HEK293 (cell line): ENCODE measurements at regions not wholly inside any gene's neighbourhood (a gene's known extent, or its start where the extent isn't known, plus 50 kb on each side); places are given as distances from the start of the nearest gene placed in this dataset.
A peak's percentile ranks its signal among the peaks of the same experiment; 100 is the strongest.

Source experiments
- CTCF ChIA-PET: fragments of 350-600 bp; formaldehyde crosslinking; extraction: SDS; loops from one replicate; lab custom pipeline; 2021; ENCODE audit warnings: antibody characterized with exemption; lab: Yijun Ruan, JAX
- POLR2A ChIA-PET: fragments of 300-600 bp; formaldehyde crosslinking; extraction: SDS; loops from one replicate; lab custom pipeline; 2020; ENCODE audit warnings: antibody characterized with exemption, inconsistent platforms; lab: Yijun Ruan, JAX
- H3K27ac ChIP-seq: fragments of 200-500 bp; sonication (Bioruptor generic); 2 replicates; pipeline ENCODE4 v1.5.1; 2014; ENCODE audit warnings: low read depth, low read length, control low read depth, inconsistent platforms; ENCODE audit errors: extremely low read depth
- H3K36me3 ChIP-seq, 2 experiments: fragments of 200-500 bp in 1 of 2; sonication (Bioruptor generic) in 1 of 2; 1 replicate in 1 of 2; 2 replicates in 1 of 2; pipeline ENCODE4 v1.5.1; 2014 to 2017; ENCODE audit warnings: inconsistent platforms in 2 of 2, low read length in 2 of 2; ENCODE audit not compliant: control insufficient read depth in 2 of 2, insufficient read depth in 1 of 2
- H3K4me1 ChIP-seq: fragments of 200-500 bp; sonication (Bioruptor generic); 2 replicates; pipeline ENCODE4 v1.5.1; 2014; ENCODE audit warnings: mild to moderate bottlenecking, low read length, inconsistent platforms; ENCODE audit not compliant: control insufficient read depth, insufficient read depth
- H3K4me3 ChIP-seq: 2 replicates; pipeline ENCODE4 v1.5.1; 2011; ENCODE audit warnings: low read depth, mild to moderate bottlenecking, control low read depth, low read length, moderate library complexity
- H3K9me3 ChIP-seq: fragments of 200-500 bp; sonication (Bioruptor generic); 2 replicates; pipeline ENCODE4 v1.5.1; 2014; ENCODE audit warnings: low read depth, low read length, inconsistent platforms; ENCODE audit not compliant: control insufficient read depth, insufficient read depth
- HOXA7 ChIP-seq: sonication (generic); formaldehyde crosslinking; IDR thresholded peaks from 2 replicates; pipeline ENCODE4 v1.8.1; 2022; ENCODE audit warnings: missing genetic modification reagents, borderline replicate concordance
- SCRT2 ChIP-seq: fragments of 450-650 bp; formaldehyde crosslinking; IDR thresholded peaks from 2 replicates; pipeline ENCODE4 v1.5.1; 2016; ENCODE audit warnings: missing biosample characterization, missing genetic modification characterization
- SP3 ChIP-seq: fragments of 450-650 bp; formaldehyde crosslinking; IDR thresholded peaks from 2 replicates; pipeline ENCODE4 v1.5.1; 2016; ENCODE audit warnings: missing biosample characterization, missing genetic modification characterization
- YY1 ChIP-seq: fragments of 450-650 bp; formaldehyde crosslinking; IDR thresholded peaks from 2 replicates; pipeline ENCODE4 v1.5.1; 2018; ENCODE audit warnings: missing biosample characterization, missing genetic modification characterization
- ZIC2 ChIP-seq: fragments of 450-650 bp; formaldehyde crosslinking; IDR thresholded peaks from 2 replicates; pipeline ENCODE4 v1.5.1; 2016; ENCODE audit warnings: missing biosample characterization, missing genetic modification characterization
- ZNF155 ChIP-seq: fragments of 450-650 bp; formaldehyde crosslinking; IDR thresholded peaks from 2 replicates; pipeline ENCODE4 v1.5.1; 2016; ENCODE audit warnings: missing biosample characterization, missing genetic modification characterization
- ZNF2 ChIP-seq: fragments of 450-650 bp; formaldehyde crosslinking; IDR thresholded peaks from 2 replicates; pipeline ENCODE4 v1.5.1; 2016; ENCODE audit warnings: missing biosample characterization, missing genetic modification characterization
- ZNF48 ChIP-seq: fragments of 450-650 bp; formaldehyde crosslinking; IDR thresholded peaks from 2 replicates; pipeline ENCODE4 v1.5.1; 2016; ENCODE audit warnings: missing biosample characterization, missing genetic modification characterization
- ZNF560 ChIP-seq: fragments of 450-650 bp; formaldehyde crosslinking; IDR thresholded peaks from 2 replicates; pipeline ENCODE4 v1.5.1; 2017; ENCODE audit warnings: missing biosample characterization, missing genetic modification characterization, borderline replicate concordance
- ZNF571 ChIP-seq: fragments of 450-650 bp; formaldehyde crosslinking; IDR thresholded peaks from 2 replicates; pipeline ENCODE4 v1.5.0; 2017; ENCODE audit warnings: missing biosample characterization, missing genetic modification characterization
- ZNF610 ChIP-seq: fragments of 450-650 bp; formaldehyde crosslinking; IDR thresholded peaks from 2 replicates; pipeline ENCODE4 v1.5.1; 2016; ENCODE audit warnings: missing biosample characterization, missing genetic modification characterization, borderline replicate concordance
- ZNF629 ChIP-seq: fragments of 450-650 bp; formaldehyde crosslinking; IDR thresholded peaks from 2 replicates; pipeline ENCODE4 v1.5.1; 2017; ENCODE audit warnings: missing biosample characterization, missing genetic modification characterization
- ZNF654 ChIP-seq: fragments of 450-650 bp; formaldehyde crosslinking; IDR thresholded peaks from 2 replicates; pipeline ENCODE4 v1.5.1; 2016; ENCODE audit warnings: low read depth, missing biosample characterization, missing genetic modification characterization
- ZNF792 ChIP-seq: fragments of 450-650 bp; formaldehyde crosslinking; IDR thresholded peaks from 2 replicates; pipeline ENCODE4 v1.5.1; 2016; ENCODE audit warnings: missing biosample characterization, missing genetic modification characterization
- TF ChIP-seq, protein P1 (sequence below): fragments of 450-650 bp; IDR thresholded peaks from 2 replicates; pipeline ENCODE4 v1.5.1; 2018; ENCODE audit warnings: missing biosample characterization, missing genetic modification characterization
- TF ChIP-seq, protein P2 (sequence below): fragments of 450-650 bp; formaldehyde crosslinking; IDR thresholded peaks from 2 replicates; pipeline ENCODE4 v1.5.1; 2016; ENCODE audit warnings: missing biosample characterization, missing genetic modification characterization
- TF ChIP-seq, protein P3 (sequence below): fragments of 450-650 bp; formaldehyde crosslinking; IDR thresholded peaks from 2 replicates; pipeline ENCODE4 v1.5.1; 2016; ENCODE audit warnings: missing biosample characterization, missing genetic modification characterization
- TF ChIP-seq, protein P4 (sequence below): fragments of 450-650 bp; formaldehyde crosslinking; IDR thresholded peaks from 2 replicates; pipeline ENCODE4 v1.5.1; 2016; ENCODE audit warnings: missing biosample characterization, missing genetic modification characterization
- TF ChIP-seq, protein P5 (sequence below): fragments of 450-650 bp; formaldehyde crosslinking; IDR thresholded peaks from 2 replicates; pipeline ENCODE4 v1.5.1; 2016; ENCODE audit warnings: missing biosample characterization, missing genetic modification characterization, low read depth
- TF ChIP-seq, protein P6 (sequence below): fragments of 450-650 bp; formaldehyde crosslinking; IDR thresholded peaks from 2 replicates; pipeline ENCODE4 v1.5.1; 2016; ENCODE audit warnings: missing biosample characterization, missing genetic modification characterization

DNA sequence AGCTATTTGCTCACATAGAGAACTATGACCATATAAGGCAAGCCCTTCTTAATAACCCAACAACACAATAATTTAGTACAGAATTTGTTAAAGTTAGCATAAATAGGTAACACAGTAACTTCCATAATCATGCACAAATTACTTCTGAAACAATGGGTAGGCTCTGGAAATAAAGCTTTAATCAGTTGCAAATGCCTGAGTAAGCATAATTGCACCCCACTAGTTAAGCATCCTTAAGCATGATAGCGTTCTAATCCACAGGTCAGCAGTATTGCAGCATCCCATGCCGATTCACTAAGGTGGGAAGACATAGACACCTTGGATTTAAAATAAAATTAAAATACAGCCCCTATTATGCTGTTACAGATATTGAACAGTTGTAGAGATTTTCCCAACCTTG lies 161.7 kb downstream of the DHX15 start:
- Histone ChIP-seq H3K36me3 (no peaks in the 10 kb centered on the region), H3K4me3 (no peak overlapping the region), H3K27ac (no peak overlapping the region), H3K9me3 (no peaks in the 10 kb centered on the region), H3K4me1 (no peaks in the 10 kb centered on the region)
- ChIA-PET POLR2A (no interaction called here), CTCF (interaction anchor here (0.6 kb wide), 1 partner anchor 350 kb away, joined by 3 read pairs; no protein-coding TSS in a partner anchor)
- TF ChIP-seq ZNF560 (tag by site-specific recombination) (no peak), ZNF792 (no peak), ZNF610 (tag by site-specific recombination) (no peak), SCRT2 (tag by site-specific recombination) (no peak)
- TF ChIP-seq, protein P1, sequence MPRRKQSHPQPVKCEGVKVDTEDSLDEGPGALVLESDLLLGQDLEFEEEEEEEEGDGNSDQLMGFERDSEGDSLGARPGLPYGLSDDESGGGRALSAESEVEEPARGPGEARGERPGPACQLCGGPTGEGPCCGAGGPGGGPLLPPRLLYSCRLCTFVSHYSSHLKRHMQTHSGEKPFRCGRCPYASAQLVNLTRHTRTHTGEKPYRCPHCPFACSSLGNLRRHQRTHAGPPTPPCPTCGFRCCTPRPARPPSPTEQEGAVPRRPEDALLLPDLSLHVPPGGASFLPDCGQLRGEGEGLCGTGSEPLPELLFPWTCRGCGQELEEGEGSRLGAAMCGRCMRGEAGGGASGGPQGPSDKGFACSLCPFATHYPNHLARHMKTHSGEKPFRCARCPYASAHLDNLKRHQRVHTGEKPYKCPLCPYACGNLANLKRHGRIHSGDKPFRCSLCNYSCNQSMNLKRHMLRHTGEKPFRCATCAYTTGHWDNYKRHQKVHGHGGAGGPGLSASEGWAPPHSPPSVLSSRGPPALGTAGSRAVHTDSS, result no peak

DNA sequence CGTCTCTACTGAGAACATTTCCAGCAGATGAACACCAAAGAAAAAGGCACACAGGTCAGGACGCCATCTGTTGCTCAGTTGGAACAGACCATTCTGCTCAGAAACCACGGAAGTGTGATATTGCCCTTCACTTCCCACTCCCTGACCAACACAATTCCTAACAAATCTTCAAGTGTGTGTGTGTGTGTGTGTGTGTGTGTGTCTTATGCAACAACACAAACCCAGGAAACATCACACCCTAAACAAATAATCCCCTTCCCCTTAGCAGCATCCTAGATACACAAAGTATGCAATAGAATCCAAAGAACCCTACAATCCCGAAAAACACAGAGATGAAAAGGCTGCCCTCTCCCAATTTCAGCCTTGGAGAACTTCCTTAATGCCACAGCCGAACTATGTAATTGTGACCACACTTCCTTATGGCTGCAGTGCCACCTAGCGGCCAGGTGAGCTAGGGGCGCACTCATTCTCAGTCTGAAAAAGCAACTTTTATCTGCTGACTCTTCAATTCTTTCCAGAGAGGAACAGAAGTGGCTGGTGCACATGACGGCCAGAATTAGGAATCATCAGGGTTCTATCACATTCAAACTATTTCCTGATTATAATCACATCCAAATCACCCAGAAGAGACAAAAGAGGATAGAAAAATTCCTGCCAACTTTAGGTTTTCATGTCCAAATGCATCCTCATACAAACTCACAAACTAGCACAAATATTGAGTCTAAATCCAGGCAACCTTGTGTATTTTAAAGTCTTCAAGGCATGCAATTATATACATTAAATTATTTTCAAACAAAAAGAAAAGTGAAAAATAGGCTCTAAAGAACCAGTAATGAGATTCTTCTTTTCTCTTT lies 164.9 kb downstream of the DHX15 start:
- H3K36me3 ChIP-seq, result no peaks in the 10 kb centered on the region
- ChIA-PET CTCF (interaction anchor here (0.7 to 2.1 kb wide), 6 partner anchors 10 to 1078 kb away, joined by 3 to 9 read pairs (median 3); no protein-coding TSS in a partner anchor), POLR2A (no interaction called here)
- H3K9me3 ChIP-seq, result no peaks in the 10 kb centered on the region
- H3K27ac ChIP-seq, result no peak overlapping the region
- H3K4me1 ChIP-seq, result no peaks in the 10 kb centered on the region
- no peak overlapping the region for H3K4me3 ChIP-seq
- TF ChIP-seq YY1 (no peak), ZNF48 (tag by site-specific recombination) (no peak), HOXA7 (CRISPR knock-in tag) (no peak), ZNF155 (tag by site-specific recombination) (no peak), SP3 (tag by site-specific recombination) (no peak), ZNF629 (no peak), ZNF2 (0 out of 2 replicates have a peak, but pooled peaks have one; percentile 36), ZIC2 (tag by site-specific recombination) (no peak), ZNF654 (peak; percentile 90), ZNF571 (tag by site-specific recombination) (no peak)
- TF ChIP-seq, protein P2, sequence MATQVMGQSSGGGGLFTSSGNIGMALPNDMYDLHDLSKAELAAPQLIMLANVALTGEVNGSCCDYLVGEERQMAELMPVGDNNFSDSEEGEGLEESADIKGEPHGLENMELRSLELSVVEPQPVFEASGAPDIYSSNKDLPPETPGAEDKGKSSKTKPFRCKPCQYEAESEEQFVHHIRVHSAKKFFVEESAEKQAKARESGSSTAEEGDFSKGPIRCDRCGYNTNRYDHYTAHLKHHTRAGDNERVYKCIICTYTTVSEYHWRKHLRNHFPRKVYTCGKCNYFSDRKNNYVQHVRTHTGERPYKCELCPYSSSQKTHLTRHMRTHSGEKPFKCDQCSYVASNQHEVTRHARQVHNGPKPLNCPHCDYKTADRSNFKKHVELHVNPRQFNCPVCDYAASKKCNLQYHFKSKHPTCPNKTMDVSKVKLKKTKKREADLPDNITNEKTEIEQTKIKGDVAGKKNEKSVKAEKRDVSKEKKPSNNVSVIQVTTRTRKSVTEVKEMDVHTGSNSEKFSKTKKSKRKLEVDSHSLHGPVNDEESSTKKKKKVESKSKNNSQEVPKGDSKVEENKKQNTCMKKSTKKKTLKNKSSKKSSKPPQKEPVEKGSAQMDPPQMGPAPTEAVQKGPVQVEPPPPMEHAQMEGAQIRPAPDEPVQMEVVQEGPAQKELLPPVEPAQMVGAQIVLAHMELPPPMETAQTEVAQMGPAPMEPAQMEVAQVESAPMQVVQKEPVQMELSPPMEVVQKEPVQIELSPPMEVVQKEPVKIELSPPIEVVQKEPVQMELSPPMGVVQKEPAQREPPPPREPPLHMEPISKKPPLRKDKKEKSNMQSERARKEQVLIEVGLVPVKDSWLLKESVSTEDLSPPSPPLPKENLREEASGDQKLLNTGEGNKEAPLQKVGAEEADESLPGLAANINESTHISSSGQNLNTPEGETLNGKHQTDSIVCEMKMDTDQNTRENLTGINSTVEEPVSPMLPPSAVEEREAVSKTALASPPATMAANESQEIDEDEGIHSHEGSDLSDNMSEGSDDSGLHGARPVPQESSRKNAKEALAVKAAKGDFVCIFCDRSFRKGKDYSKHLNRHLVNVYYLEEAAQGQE (tag by site-specific recombination), result no peak
- TF ChIP-seq, protein P3, sequence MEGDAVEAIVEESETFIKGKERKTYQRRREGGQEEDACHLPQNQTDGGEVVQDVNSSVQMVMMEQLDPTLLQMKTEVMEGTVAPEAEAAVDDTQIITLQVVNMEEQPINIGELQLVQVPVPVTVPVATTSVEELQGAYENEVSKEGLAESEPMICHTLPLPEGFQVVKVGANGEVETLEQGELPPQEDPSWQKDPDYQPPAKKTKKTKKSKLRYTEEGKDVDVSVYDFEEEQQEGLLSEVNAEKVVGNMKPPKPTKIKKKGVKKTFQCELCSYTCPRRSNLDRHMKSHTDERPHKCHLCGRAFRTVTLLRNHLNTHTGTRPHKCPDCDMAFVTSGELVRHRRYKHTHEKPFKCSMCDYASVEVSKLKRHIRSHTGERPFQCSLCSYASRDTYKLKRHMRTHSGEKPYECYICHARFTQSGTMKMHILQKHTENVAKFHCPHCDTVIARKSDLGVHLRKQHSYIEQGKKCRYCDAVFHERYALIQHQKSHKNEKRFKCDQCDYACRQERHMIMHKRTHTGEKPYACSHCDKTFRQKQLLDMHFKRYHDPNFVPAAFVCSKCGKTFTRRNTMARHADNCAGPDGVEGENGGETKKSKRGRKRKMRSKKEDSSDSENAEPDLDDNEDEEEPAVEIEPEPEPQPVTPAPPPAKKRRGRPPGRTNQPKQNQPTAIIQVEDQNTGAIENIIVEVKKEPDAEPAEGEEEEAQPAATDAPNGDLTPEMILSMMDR (tag by site-specific recombination), result peak; percentile 65; the same call in 1 of the 2 replicates
- TF ChIP-seq, protein P4, sequence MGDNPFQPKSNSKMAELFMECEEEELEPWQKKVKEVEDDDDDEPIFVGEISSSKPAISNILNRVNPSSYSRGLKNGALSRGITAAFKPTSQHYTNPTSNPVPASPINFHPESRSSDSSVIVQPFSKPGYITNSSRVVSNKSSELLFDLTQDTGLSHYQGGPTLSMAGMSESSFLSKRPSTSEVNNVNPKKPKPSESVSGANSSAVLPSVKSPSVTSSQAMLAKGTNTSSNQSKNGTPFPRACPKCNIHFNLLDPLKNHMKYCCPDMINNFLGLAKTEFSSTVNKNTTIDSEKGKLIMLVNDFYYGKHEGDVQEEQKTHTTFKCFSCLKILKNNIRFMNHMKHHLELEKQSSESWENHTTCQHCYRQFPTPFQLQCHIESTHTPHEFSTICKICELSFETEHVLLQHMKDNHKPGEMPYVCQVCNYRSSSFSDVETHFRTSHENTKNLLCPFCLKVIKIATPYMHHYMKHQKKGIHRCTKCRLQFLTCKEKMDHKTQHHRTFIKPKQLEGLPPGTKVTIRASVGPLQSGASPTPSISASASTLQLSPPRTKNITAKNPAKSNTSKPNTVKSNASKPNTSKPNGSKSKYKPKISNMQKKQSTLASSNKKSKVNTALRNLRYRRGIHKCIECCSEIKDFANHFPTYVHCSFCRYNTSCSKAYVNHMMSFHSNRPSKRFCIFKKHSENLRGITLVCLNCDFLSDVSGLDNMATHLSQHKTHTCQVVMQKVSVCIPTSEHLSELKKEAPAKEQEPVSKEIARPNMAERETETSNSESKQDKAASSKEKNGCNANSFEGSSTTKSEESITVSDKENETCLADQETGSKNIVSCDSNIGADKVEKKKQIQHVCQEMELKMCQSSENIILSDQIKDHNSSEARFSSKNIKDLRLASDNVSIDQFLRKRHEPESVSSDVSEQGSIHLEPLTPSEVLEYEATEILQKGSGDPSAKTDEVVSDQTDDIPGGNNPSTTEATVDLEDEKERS, result no peak
- TF ChIP-seq, protein P5, sequence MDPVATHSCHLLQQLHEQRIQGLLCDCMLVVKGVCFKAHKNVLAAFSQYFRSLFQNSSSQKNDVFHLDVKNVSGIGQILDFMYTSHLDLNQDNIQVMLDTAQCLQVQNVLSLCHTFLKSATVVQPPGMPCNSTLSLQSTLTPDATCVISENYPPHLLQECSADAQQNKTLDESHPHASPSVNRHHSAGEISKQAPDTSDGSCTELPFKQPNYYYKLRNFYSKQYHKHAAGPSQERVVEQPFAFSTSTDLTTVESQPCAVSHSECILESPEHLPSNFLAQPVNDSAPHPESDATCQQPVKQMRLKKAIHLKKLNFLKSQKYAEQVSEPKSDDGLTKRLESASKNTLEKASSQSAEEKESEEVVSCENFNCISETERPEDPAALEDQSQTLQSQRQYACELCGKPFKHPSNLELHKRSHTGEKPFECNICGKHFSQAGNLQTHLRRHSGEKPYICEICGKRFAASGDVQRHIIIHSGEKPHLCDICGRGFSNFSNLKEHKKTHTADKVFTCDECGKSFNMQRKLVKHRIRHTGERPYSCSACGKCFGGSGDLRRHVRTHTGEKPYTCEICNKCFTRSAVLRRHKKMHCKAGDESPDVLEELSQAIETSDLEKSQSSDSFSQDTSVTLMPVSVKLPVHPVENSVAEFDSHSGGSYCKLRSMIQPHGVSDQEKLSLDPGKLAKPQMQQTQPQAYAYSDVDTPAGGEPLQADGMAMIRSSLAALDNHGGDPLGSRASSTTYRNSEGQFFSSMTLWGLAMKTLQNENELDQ (tag by site-specific recombination), result no peak
- TF ChIP-seq, protein P6, sequence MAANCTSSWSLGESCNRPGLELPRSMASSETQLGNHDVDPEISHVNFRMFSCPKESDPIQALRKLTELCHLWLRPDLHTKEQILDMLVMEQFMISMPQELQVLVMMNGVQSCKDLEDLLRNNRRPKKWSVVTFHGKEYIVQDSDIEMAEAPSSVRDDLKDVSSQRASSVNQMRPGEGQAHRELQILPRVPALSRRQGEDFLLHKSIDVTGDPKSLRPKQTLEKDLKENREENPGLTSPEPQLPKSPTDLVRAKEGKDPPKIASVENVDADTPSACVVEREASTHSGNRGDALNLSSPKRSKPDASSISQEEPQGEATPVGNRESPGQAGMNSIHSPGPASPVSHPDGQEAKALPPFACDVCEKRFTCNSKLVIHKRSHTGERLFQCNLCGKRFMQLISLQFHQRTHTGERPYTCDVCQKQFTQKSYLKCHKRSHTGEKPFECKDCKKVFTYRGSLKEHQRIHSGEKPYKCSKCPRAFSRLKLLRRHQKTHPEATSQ, result no peak
